CD4-positive, alpha-beta T cell treated with Interferon alpha-2 for 1 hour (primary cell): ENCODE measurements at regions not wholly inside any gene's neighbourhood (a gene's known extent, or its start where the extent isn't known, plus 50 kb on each side); places are given as distances from the start of the nearest gene placed in this dataset.
"Not testable (repeated sequence)": the region's sequence is repeated elsewhere in the genome, so short reads cannot be mapped to it uniquely, and the experiment has no call there.

Source experiments
- DNase-seq, 2 donors: peaks; one replicate each; pipeline ENCODE4 v3.0.0-alpha.2; 2020 to 2022

DNA sequence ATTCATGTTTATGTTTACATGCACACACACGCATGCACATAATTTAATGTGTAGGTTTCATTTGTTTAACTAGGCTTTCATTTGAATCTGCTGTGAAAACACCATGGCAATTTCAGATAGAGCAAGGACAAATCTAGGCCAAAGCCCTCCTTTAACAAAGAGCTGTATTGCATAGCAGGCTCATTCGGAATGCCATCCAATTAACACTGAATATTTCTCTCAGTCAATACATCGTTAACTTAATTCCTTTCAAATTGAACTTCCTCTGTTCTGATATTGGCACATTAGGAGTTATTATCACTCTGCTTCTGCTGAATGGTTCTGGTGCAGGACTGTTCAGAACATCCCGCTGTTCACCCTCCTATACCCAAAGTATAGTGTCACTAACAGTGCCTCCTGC is 435.1 kb upstream of the CDH20 start:
- DNase-seq, result no peak

DNA sequence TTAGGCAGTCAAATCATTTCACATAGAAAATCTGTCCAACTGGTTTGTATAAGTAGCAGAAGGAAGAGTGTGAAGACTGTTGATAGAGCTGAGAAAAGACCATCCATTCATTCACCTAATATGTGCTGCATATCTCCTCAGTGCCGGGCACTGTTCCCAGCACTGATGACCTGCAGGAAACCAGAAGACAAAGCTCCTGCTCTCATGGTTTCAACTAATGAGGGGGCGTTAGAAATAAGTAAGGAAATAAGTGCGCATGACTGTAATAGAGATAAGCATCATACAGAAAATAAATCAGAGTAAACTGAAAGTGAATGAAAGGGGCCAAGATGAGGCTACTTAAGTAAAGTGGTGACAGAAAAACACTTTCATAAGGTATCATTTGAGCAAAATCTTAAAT is 427.5 kb upstream of the CDH20 start:
- no peak for DNase-seq

DNA sequence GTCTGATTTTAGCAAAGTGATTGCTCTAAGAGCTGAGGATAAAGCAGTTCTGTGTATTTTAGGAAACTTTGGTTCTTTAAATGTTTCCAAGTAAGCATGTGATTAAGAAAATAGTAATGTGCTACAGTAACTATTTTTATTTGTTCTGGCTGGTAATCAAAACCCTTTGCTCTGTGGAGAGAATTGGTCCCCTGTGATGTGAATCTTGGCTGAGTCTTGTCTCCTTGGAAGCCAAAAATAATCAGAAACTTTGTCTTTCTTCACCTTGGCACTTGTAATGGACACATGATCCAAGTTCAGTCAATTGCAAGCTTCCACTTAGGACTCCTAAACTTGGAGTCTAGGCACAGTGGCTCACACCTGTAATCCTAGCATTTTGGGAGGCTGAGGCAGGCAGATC is 422.7 kb upstream of the CDH20 start:
- no peak for DNase-seq

DNA sequence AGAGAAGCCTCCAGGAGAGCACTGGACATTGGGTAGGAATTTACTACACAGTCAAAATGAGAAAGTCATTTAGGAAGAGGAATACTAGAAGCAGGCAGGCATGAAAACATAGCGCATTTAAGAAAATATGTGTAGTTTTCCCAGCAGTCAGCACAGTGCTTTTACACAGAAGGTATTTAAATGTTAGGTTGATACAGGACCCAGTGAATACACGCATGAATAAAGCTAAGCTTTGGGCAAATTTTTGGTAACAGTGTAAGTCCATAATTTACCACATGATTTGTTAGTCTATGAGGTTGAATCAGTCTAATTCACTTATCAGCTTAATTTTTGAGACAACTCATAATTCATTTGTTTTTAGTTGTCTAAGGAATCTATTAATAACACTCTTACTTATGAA is 421.7 kb upstream of the CDH20 start:
- DNase-seq, result no peak

DNA sequence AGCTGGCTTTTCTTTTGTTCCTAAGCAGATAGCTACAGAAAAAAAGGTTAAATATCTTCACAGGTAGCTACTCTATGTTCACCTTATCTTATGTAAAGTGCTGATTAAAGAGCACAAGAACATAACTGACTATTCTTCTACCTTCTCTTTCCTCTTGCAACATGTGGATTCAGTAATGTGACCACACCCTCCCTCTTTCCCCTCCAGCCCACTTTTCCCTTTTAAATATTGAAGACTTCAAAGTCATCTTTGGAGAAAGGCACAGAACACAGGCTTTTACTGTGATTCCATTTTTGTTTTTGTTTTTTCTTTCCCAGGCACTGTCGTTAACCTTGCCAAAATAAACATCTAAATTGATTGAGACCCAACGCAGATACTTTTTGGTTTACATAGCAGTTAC is 418.1 kb upstream of the CDH20 start:
- DNase-seq, result no peak

DNA sequence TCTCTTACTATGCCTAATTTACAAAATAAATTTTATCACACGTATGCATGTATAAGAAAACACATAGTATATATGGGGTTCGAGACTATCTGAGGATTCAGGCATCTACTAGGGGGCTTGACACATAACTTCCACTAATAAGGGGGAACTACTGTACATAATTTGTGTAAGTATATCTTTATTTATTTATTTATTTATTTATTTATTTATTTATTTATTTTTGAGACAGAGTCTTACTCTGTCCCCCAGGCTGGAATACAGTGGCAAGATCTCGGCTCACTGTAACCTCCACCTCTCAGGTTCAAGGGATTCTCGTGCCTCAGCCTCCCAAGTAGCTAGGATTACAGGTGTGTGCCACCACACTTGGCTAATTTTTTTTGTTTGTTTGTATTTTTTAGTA is 414.4 kb upstream of the CDH20 start:
- DNase-seq, result not testable (repeated sequence)

DNA sequence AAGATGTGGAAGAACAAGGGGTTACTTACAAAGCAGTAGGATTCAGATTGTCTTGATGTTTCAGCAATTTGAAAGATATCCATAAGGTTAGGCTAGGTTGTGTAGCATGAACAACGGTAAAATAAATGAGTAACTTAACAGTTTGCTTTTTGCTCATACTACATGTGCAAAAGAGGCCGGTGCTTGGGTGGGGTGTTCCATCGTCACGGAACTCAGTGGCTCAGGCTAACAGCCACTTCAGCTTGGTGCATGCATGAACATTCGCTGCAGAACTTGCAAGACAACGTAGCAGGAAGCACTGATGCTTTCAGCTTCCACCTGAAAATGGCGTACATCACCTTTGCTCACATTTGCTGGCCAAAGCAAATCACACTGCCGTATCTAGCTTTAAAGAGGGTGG is 407.3 kb upstream of the CDH20 start:
- DNase-seq, result no peak

DNA sequence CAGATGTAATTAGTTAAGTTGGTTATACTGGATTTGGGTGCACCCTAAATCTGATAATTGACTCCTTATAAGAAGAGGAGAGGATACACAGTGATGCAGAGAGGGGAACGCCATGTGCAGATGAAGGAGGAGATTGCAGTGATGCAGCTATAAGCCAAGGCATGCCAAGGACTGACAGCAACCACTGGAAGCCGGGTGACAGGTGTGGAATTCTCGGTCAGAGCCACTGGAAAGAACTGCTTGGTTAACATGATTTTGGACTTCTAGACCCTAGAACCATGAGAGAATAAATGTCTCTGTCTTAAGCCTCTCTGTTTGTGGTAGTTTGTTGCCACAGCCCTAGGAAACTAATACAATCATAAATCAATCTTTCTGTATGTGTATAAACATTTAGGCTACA is 403.3 kb upstream of the CDH20 start:
- no peak for DNase-seq

DNA sequence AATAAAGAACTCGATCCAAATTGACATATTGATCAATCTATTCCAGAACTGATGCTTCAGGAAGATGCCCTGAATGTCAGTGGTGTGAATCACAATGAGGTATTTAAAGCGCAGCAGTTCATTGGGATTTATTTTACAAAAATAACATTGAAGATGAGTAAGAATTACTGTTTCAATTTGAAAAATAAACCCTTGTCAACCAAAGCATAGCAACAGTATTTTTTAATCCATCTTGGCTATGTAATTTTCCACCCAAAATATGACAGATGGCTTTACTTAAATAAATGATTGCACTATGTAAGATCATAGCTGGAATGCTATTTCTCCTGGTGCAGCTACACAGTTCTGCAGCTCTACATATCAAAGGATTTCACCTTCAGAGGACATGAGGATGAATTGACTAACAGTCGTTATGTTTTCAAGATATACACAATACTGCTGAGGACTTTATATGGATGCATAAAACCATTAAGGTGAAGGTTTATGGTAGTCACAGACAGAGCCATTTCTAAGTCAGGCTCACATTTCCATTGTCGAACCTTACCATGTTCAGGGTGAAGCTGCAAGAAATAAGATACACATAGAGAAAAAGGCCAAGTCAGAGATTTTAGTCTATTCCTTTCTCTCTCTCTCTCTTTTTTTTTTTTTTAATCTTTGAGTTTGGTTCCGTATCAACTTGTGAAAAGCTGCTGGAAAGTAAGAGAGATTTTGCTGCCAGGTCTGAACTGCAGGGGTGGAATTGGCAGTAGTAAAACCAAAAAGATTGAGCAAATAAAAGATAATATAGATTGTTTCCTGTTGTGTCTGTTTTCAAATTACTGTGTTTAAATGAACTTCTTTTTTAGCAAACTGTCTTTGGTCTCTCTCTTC is 398.0 kb upstream of the CDH20 start:
- DNase-seq, result no peak

DNA sequence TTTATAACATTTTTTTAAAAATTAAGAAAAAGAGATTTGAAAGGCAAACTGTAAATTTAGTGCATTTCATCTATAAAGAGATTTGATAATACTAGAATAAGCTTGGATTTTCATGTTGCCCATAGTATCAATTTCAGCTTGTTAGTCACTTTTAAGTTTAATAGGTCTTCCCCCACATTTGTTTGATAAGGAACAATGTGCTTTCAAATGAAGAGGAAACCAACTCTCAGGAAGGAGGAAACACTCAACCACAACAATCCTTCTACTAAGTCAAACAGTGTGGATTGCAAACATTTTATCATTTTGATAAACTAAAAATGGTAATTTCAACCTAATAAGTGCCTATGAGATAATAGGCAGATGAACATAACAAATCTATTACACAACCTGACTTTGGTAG is 397.1 kb upstream of the CDH20 start:
- no peak for DNase-seq

DNA sequence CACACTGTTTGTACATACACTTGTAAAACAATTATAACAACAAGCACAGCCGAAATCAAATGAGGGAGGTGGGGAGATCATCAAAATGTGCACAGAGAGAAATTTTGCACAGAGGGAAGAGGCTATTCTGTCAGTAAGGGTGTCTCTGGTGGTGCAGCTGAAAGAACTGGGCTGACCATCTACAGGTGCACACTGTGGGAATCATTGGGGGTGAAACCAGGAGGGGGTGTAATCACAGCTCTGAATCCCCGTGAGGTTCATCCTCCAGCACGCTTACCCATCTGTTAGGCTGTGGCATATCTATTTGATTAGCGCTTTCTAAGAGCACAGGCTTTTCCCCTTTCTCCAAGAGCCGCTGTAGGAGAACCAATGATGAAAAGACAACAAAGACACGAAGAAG is 389.9 kb upstream of the CDH20 start:
- no peak for DNase-seq

DNA sequence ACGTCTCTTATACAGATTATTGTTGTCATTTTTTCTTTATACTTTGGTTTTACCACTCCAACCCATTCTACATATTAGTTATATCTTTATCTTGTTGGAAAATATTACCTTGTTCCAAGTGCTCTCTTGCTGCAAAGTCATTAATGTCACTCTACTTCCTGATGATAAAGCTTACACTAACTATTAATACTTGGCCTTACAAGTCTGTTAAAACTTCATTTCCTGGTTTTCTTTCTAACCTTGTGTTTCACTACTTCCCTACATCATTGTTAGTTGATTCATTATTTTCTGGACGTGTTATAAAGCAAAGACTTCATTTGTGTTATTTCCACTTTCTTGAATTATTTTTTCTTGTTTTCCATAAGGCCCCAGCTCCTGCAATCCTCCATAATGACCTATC is 382.6 kb upstream of the CDH20 start:
- no peak for DNase-seq

DNA sequence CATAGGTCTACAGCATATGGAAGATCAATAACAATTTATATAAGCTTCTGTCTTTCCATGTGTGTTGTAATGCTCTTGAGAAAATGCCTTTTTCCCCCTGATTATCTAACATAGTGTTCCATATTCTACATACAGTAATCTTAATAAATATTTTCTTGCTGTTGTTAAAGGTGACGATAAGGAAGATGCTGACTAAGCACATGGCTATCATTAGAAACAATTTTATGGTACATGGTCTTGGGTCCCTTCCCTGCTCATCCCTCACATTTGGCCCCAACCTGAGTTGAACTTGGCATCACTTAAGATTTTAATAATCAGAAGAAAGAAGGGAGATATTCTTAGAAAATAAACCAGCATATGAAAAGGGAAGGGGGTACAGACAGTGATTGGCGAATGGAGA is 382.1 kb upstream of the CDH20 start:
- DNase-seq, result no peak

DNA sequence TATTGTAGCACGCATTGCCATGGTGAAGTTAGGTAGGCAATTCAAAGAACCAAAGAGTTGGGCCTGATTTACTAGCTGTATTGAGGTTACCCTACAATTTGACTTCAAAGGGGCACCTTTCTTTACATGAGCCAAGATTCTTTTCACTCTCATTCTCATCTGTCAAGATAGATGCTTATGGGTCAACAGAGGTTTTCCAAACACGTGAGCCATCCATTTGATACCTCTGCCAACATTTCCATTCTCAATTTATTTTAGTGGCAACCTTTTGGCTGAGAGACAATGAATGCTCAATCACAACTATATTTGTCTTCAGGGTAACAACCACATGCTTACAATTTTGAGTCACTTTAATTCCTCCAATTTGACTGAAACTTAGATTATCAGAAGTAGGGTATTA is 370.6 kb upstream of the CDH20 start:
- DNase-seq, result no peak

DNA sequence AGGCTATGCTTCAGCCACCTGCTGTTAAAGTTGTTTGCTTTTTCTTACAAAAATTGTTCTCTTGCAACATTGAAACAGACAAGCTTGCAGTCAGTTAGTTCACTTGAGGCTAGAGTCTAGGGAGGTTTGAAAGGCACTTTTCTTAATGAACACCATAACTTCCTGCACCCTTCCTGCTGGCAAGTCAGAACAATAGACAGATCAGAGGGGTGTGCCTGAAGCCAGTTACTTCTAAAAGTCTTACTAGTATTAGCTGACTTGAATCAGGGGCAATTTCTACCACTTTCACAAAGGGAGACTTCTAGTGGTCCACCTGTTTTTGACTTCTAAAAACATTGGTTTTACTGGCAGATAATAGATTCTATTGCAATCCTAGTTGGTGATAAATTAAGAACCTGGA is 367.4 kb upstream of the CDH20 start:
- no peak for DNase-seq

DNA sequence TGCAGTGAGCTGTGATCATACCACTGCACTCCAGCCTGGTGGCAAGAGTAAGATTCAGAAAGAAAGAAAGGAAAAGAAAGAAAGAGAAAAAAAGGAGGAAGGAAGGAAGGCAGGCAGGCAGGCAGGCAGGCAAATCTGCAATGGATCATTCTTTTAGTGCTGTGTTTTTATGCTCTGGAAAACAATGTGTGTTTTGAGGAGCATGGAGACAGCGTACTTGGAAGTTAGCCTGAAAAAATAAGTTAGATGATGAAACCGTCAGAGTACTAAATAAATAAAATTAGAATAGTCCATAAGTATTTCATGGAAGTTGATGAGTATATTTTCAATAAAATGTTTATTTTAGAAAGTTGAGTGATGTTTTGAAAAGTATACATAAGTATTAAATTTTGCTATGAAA is 366.4 kb upstream of the CDH20 start:
- DNase-seq, result no peak

DNA sequence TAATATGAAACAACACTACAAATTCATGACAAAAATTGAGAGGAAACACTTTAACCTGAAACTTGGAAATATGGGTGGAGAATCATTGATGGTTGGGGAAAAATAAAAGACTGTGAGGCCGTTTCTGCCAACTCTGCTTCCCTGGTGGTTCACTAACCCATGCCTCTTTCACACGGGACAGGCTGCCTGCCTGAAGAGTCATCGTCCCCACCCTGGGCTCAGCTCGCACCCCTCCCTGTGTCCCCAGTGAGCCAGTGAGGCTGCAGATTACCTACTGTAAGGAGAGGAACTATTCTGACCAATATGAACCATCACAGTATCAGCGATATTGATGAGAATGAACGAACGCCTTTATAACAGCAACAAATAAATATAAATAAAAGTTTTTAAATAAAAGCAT is 357.8 kb upstream of the CDH20 start:
- no peak for DNase-seq

DNA sequence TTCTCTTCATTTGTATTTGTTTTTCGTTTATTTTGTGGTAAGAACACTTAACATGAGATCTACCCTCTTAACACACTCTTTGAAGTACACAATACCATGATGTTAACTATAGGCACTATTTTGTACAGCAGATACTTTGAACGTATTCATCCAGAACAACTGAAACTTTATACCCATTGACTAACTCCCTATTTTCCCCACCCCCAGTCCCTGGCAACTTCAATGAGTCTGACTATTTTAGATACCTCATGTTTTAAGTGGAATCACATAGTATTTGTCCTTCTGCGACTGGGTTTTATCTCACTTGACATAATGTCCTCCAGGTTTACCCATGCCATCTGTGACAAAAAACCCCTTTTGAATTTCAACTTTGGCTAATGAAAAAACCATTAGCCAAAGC is 356.3 kb upstream of the CDH20 start:
- no peak for DNase-seq

DNA sequence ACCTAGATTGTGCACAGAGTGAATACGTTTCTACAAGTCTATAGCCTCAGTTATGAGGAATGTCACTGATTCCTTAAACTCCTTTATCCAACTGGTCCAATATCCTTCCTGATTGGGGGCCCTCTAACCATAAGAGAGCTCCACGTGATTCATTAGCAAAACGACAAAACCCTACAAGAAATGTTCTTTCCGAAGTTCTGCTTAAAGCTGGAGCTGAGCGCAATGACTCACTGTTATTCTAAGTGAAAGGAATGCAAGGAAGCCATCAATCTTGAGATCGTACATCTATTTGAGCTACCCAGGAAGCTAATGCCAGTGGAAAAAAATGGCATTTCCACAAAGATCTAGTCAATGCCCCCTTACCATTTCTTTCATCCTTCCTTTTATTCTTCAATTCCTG is 354.9 kb upstream of the CDH20 start:
- no peak for DNase-seq

DNA sequence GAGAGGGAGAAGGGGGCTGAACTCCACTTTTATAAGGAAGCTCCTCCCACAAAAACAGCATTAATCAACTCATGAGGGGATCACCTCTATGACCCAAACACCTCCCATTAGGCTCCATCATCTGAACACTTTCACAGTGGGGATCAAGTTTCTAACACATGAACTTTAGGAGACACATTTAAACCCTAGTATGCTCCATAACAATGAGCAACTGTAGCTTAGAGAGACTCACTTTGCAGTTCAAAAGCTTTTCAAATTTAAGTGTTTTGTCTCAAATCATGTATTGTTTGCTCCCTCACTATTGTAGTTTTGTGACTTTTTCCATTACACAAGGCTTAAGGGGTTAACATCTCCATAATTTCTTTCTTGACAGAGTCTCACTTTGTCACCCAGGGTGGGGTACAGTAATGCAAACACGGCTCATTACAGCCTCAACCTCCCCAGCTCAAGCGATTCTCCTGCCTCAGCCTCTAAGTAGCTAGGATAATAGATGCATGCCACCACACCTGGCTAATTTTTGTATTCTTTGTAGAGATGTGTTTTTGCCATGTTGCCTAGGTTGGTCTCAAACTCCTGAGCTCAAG is 352.7 kb upstream of the CDH20 start:
- DNase-seq, result no peak

DNA sequence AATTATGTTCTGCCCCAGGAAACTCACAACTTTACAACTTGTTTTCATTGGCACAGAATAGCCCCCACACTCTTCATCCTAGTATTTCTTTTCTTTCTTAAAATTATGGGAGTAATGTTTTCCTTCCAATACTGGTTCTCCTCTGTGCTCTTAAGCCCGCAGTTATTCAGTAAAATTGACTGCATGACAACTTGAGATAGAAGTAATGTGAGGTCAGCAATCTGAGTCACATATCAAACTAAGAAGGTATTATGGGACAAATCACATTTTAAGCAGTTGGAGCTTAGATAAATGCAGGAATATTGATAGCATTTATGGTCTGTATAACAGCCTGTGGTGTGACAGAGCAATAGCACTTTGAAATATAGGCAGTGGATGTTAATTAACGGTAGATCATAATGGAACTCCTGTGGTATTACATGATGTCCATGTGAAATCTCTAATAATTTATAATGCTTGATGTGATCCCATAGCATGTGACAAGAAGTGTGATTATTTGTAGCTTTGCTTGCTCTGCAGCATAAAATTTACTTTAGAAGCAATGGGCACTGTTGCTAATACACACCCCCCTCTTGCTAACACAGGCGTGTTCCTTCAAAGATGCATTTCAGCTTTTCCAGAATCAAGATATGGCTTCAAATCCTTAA is 351.4 kb upstream of the CDH20 start:
- no peak for DNase-seq

DNA sequence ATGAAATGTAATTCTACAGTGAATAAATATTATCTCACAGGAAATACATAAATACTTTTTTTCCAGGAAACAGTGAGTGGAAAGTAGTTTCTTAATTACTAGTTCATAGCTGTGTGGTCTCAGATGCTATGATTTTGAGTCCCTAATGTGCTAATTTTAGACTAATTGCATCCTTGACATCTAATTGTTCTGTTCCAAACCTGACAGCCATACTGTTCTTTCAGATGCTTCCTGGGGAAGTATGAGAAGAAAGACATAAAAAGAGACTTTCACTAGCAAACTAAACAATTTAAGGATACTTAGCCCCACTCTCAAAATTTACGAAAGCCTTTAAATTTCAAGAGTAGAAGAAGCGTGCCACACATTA is 350.9 kb upstream of the CDH20 start:
- DNase-seq, result no peak

DNA sequence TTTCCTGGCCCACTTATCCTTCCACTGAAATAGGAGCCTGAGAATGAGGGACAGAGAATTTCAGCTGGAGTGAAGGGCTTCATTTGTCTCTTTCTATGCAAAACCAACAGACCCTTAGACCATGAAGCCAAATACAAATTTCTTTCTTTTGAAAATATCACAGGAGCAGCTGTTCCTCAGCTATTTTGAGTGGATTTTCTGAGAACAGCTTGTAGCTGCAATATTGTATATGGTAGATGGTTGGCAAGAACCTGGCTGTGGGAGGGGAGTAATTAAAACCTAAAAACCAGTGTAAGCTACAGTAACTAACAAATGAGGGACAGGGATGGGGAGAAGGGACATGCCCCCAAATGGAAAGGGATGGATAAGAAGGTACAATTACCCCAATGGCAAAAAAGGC is 350.3 kb upstream of the CDH20 start:
- no peak for DNase-seq

DNA sequence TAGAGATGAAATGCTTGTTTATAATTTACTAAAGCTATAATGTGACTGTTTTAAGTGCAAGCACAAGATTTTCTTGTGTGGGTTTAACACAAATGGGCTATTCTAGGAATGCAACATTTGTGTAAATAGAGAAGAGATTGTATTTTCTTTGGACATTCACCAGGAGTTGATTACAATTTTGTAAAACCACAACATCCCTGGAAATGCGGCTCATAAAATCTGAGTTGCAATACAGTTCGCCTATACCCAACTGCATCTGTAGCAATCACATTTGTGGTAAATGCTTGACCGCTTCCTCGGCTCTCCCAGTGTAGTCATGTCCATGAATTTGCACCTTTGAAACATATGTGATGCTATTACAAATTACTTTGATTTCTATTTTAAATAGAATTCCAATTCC is 348.7 kb upstream of the CDH20 start:
- DNase-seq, result no peak

DNA sequence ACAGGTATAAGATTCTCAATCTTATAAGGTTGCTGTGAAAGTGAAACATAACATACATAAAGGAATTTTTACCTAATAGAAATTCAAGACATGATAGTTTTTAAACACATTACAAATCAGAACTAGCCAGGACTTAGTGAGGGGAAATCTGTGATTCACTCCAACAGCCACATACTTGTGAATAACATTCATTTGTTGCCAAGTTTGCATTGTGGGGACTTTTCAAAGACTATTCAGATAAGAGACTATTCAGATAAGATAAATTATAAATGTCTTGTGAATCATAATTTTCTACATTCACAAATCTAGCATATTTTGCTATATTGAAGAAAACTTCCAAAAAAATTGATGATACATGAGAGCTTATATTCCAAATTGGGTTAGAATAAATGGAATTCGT is 345.3 kb upstream of the CDH20 start:
- DNase-seq, result no peak
